Panc1 (cell line): ENCODE measurements at regions not wholly inside any gene's neighbourhood (a gene's known extent, or its start where the extent isn't known, plus 50 kb on each side); places are given as distances from the start of the nearest gene placed in this dataset.

ENCODE experiments used
- ATAC-seq: fragments of 200-7000 bp; cut with Tn5 transposase; 2 replicates; pipeline ENCODE4 v1.9.1; 2020; ENCODE audit warnings: mild to moderate bottlenecking, moderate library complexity
- BruUV-seq: library from RNA; stranded (reverse); fragments of 400-500 nt; replicated peaks from 2 replicates; lab custom pipeline; 2021; lab: Mats Ljungman, UMichigan
- CTCF ChIA-PET: fragments of 300-600 bp; sonication (Branson Sonifier 250); formaldehyde crosslinking; loops from one replicate; lab custom pipeline; 2022; ENCODE audit warnings: antibody characterized with exemption; lab: Charles Lee
- POLR2A ChIA-PET: fragments of 300-600 bp; sonication (Branson Sonifier 250); formaldehyde crosslinking; loops from one replicate; lab custom pipeline; 2022; ENCODE audit warnings: antibody characterized with exemption; lab: Charles Lee
- DNase-seq: peaks from one replicate; pipeline ENCODE4 v3.0.0-alpha.2; 2010; ENCODE audit warnings: low read depth, low spot score
- H3K27ac ChIP-seq: 2 replicates; pipeline ENCODE4 v1.5.1; 2011; ENCODE audit warnings: mild to moderate bottlenecking, low read length, inconsistent platforms
- H3K27me3 ChIP-seq: fragments of 200-500 bp; sonication (Bioruptor generic); 2 replicates; pipeline ENCODE4 v1.6.0; 2014; ENCODE audit warnings: low read length, inconsistent platforms; ENCODE audit not compliant: control insufficient read depth, insufficient read depth
- H3K36me3 ChIP-seq: fragments of 200-500 bp; sonication (Bioruptor generic); 2 replicates; pipeline ENCODE4 v1.5.1; 2014; ENCODE audit warnings: inconsistent platforms, mild to moderate bottlenecking, low read length, moderate library complexity; ENCODE audit not compliant: control insufficient read depth, insufficient read depth
- H3K4me1 ChIP-seq: 2 replicates; pipeline ENCODE4 v1.5.1; 2011; ENCODE audit warnings: inconsistent platforms, mild to moderate bottlenecking, low read length, moderate library complexity; ENCODE audit not compliant: control insufficient read depth, insufficient read depth
- H3K4me3 ChIP-seq, 2 experiments: 2 replicates each; pipeline ENCODE4 v1.5.1; 2011 to 2012; ENCODE audit warnings: low read depth in 2 of 2, low read length in 2 of 2, mild to moderate bottlenecking in 2 of 2, inconsistent platforms in 1 of 2, moderate library complexity in 1 of 2
- H3K9me3 ChIP-seq: fragments of 200-500 bp; sonication (Bioruptor generic); 2 replicates; pipeline ENCODE4 v1.5.1; 2014; ENCODE audit warnings: low read depth, mild to moderate bottlenecking, inconsistent platforms, low read length, moderate library complexity; ENCODE audit not compliant: control insufficient read depth, insufficient read depth
- CTCF ChIP-seq: fragments of 450-650 bp; IDR thresholded peaks from 2 replicates; pipeline ENCODE4 v1.5.1; 2017; ENCODE audit warnings: mild to moderate bottlenecking
- POLR2AphosphoS5 ChIP-seq: IDR thresholded peaks from 2 replicates; pipeline ENCODE4 v1.6.1; 2012; ENCODE audit warnings: mild to moderate bottlenecking, low read depth, low read length, moderate library complexity
- REST ChIP-seq, 2 experiments: IDR thresholded peaks; 2 replicates each; pipeline ENCODE4 v1.6.1; 2011 to 2012; ENCODE audit warnings: low read depth in 2 of 2, control low read depth in 1 of 2, low read length in 1 of 2, mild to moderate bottlenecking in 1 of 2, moderate library complexity in 1 of 2; ENCODE audit not compliant: insufficient read depth in 1 of 2
- SIN3A ChIP-seq: IDR thresholded peaks from 2 replicates; pipeline ENCODE4 v1.6.1; 2012; ENCODE audit warnings: low read depth, mild to moderate bottlenecking, low read length, moderate library complexity, borderline replicate concordance; ENCODE audit not compliant: insufficient read depth
- TCF7L2 ChIP-seq: IDR thresholded peaks from 2 replicates; pipeline ENCODE4 v1.6.1; 2011; ENCODE audit warnings: mild to moderate bottlenecking, low read depth, low read length, inconsistent platforms
- in situ Hi-C: cut with HindIII; loops from 2 replicates; pipeline ENCODE4 v1.10.0; 2016; ENCODE audit warnings: low sequenced_read_pairs, low pct_unique_long_range_greater_than_20kb
- intact Hi-C: fragments of 100-400 bp; cut with micrococcal nuclease; formaldehyde crosslinking; loops from one replicate; pipeline ENCODE4 v1.10.0; 2022; ENCODE audit not compliant: unreplicated experiment

- in situ Hi-C loops = no loop called here
- no peaks in the 10 kb centered on the region for H3K4me1 ChIP-seq
- no peaks in the 10 kb centered on the region for H3K9me3 ChIP-seq
- no peak for ATAC-seq
- BruUV-seq = no TSS peak
- H3K36me3 ChIP-seq = no peaks in the 10 kb centered on the region
- TF ChIP-seq REST (IDR thresholded peaks at IDR 0.05; ENCODE audit: insufficient read depth in 1 of 2, low read depth in 2 of 2, low read length in 1 of 2) (no peak), SIN3A (no peak), CTCF (no peak), TCF7L2 (no peak), POLR2AphosphoS5 (no peak)
- CTCF ChIA-PET = no interaction called here
- H3K27ac ChIP-seq = no peak overlapping the region
- no peak for DNase-seq
- POLR2A ChIA-PET = no interaction called here
- no peak overlapping the region for H3K4me3 ChIP-seq
- no peaks in the 10 kb centered on the region for H3K27me3 ChIP-seq
- intact Hi-C loops = no loop called here
Measured at GRCh38 chr3:66656609-66657008, 155.8 kb upstream of the LRIG1 start.

GRCh38 chr3:66659056-66659455 is 158.2 kb upstream of the LRIG1 start:
- in situ Hi-C loops = no loop called here
- no peaks in the 10 kb centered on the region for H3K27me3 ChIP-seq
- no peaks in the 10 kb centered on the region for H3K9me3 ChIP-seq
- intact Hi-C loops = no loop called here
- ChIA-PET CTCF (no interaction called here), POLR2A (no interaction called here)
- H3K4me3 ChIP-seq = no peak overlapping the region
- ATAC-seq (no peak), DNase-seq (no peak)
- no peak overlapping the region for H3K27ac ChIP-seq
- TF ChIP-seq TCF7L2 = no peak
- TF ChIP-seq POLR2AphosphoS5 = no peak
- TF ChIP-seq CTCF = no peak
- TF ChIP-seq REST (IDR thresholded peaks at IDR 0.05; ENCODE audit: insufficient read depth in 1 of 2, low read depth in 2 of 2, low read length in 1 of 2) = no peak
- TF ChIP-seq SIN3A = no peak
- H3K36me3 ChIP-seq = no peaks in the 10 kb centered on the region
- BruUV-seq = no TSS peak
- H3K4me1 ChIP-seq = no peaks in the 10 kb centered on the region
